ENCODE measurements at regions not wholly inside any gene's neighbourhood (a gene's known extent, or its start where the extent isn't known, plus 50 kb on each side); places are given as distances from the start of the nearest gene placed in this dataset.

GRCh38 chr2:226364217-226364616 lies 435.4 kb downstream of the IRS1 start:
- H3K4me3 ChIP-seq (ENCODE audit: low read depth, low read length): no peak overlapping the region
- no peak for TF ChIP-seq CTCF (IDR thresholded peaks at IDR 0.05; ENCODE audit: borderline replicate concordance, insufficient read depth, low read depth, low read length)

GRCh38 chr2:226362980-226363379 lies 436.6 kb downstream of the IRS1 start:
- TF ChIP-seq CTCF (IDR thresholded peaks at IDR 0.05; ENCODE audit: borderline replicate concordance, insufficient read depth, low read depth, low read length): no peak
- H3K4me3 ChIP-seq (ENCODE audit: low read depth, low read length): no peak overlapping the region

GRCh38 chr2:226360658-226361057 lies 439.0 kb downstream of the IRS1 start:
- no peak overlapping the region for H3K4me3 ChIP-seq (ENCODE audit: low read depth, low read length)
- TF ChIP-seq CTCF (IDR thresholded peaks at IDR 0.05; ENCODE audit: borderline replicate concordance, insufficient read depth, low read depth, low read length): no peak

- TF ChIP-seq CTCF (IDR thresholded peaks at IDR 0.05; ENCODE audit: borderline replicate concordance, insufficient read depth, low read depth, low read length): no peak
- no peak overlapping the region for H3K4me3 ChIP-seq (ENCODE audit: low read depth, low read length)
These were observed 440.9 kb downstream of the IRS1 start for GRCh38 chr2:226358688-226359087.

GRCh38 chr2:226357816-226358215 lies 441.8 kb downstream of the IRS1 start:
- TF ChIP-seq CTCF (IDR thresholded peaks at IDR 0.05; ENCODE audit: borderline replicate concordance, insufficient read depth, low read depth, low read length): no peak

GRCh38 chr2:226355600-226355999 lies 444.0 kb downstream of the IRS1 start:
- no peak for TF ChIP-seq CTCF (IDR thresholded peaks at IDR 0.05; ENCODE audit: borderline replicate concordance, insufficient read depth, low read depth, low read length)
- H3K4me3 ChIP-seq (ENCODE audit: low read depth, low read length): no peak overlapping the region

More at GRCh38 chr2:226357816-226358215, 441.8 kb downstream of the IRS1 start:
- no peak overlapping the region for H3K4me3 ChIP-seq (ENCODE audit: low read depth, low read length)

GRCh38 chr2:226354434-226354833 lies 445.2 kb downstream of the IRS1 start:
- H3K4me3 ChIP-seq (ENCODE audit: low read depth, low read length): no peak overlapping the region
- TF ChIP-seq CTCF (IDR thresholded peaks at IDR 0.05; ENCODE audit: borderline replicate concordance, insufficient read depth, low read depth, low read length): no peak

Data from GM12875 (cell line).